SK-N-SH (cell line): ENCODE measurements at regions not wholly inside any gene's neighbourhood (a gene's known extent, or its start where the extent isn't known, plus 50 kb on each side); places are given as distances from the start of the nearest gene placed in this dataset.

Experiments
- CTCF ChIA-PET: fragments of 300-600, 350-600 bp; formaldehyde crosslinking; extraction: SDS; loops from one replicate; lab custom pipeline; 2021; lab: Yijun Ruan, JAX
- POLR2A ChIA-PET: fragments of 350-600 bp; sonication (Branson Sonifier 250); formaldehyde crosslinking; extraction: SDS; loops from one replicate; lab custom pipeline; 2020; ENCODE audit warnings: antibody characterized with exemption, inconsistent platforms; lab: Yijun Ruan, JAX
- DNase-seq: peaks from one replicate; pipeline ENCODE4 v3.0.0; 2012
- H2AFZ ChIP-seq: fragments of 200-600 bp; sonication (generic); 2 replicates; pipeline ENCODE4 v1.8.1; 2016; ENCODE audit warnings: antibody characterized with exemption, mild to moderate bottlenecking, low read depth
- H3F3A ChIP-seq: fragments of 200-600 bp; sonication (generic); replicated peaks from 2 replicates; pipeline ENCODE3; 2016; ENCODE audit warnings: antibody characterized with exemption, mild to moderate bottlenecking; ENCODE audit not compliant: insufficient read depth
- H3K27ac ChIP-seq, 2 experiments: fragments of 200-500 bp in 1 of 2; fragments of 200-600 bp in 1 of 2; sonication (Bioruptor generic) in 1 of 2; sonication (generic), shearing (Covaris generic) in 1 of 2; 2 replicates each; pipeline versions ENCODE4 v1.5.1 to v1.6.1; 2014 to 2016; ENCODE audit warnings: low read depth in 2 of 2, inconsistent platforms in 1 of 2, low read length in 1 of 2, mild to moderate bottlenecking in 1 of 2, mixed read lengths in 1 of 2
- H3K27me3 ChIP-seq: fragments of 200-600 bp; sonication (generic), shearing (Covaris generic); 2 replicates; pipeline ENCODE4 v1.6.1; 2016; ENCODE audit warnings: mixed run types; ENCODE audit not compliant: insufficient read depth
- H3K36me3 ChIP-seq, 2 experiments: fragments of 200-500 bp in 1 of 2; fragments of 200-600 bp in 1 of 2; sonication (Bioruptor generic) in 1 of 2; sonication (generic) in 1 of 2; replicated peaks in 1 of 2; 2 replicates each; pipeline versions ENCODE3 to v1.5.1; 2014 to 2016; ENCODE audit warnings: low read length in 1 of 2, mild to moderate bottlenecking in 1 of 2; ENCODE audit not compliant: insufficient read depth in 2 of 2, control insufficient read depth in 1 of 2
- H3K4me1 ChIP-seq, 2 experiments: fragments of 200-500 bp in 1 of 2; fragments of 200-600 bp in 1 of 2; sonication (Bioruptor generic) in 1 of 2; sonication (generic), shearing (Covaris generic) in 1 of 2; 2 replicates each; pipeline versions ENCODE4 v1.5.1 to v1.6.1; 2014 to 2016; ENCODE audit warnings: low read depth in 1 of 2, low read length in 1 of 2, mixed run types in 1 of 2; ENCODE audit not compliant: insufficient read depth in 2 of 2, control insufficient read depth in 1 of 2
- H3K4me2 ChIP-seq: fragments of 200-600 bp; sonication (generic), shearing (Covaris generic); 2 replicates; pipeline ENCODE4 v1.6.1; 2017; ENCODE audit warnings: mixed run types
- H3K4me3 ChIP-seq, 2 experiments: fragments of 200-500 bp in 1 of 2; fragments of 200-600 bp in 1 of 2; sonication (Bioruptor generic) in 1 of 2; sonication (generic), shearing (Covaris generic) in 1 of 2; 2 replicates each; pipeline versions ENCODE4 v1.5.1 to v1.8.1; 2014 to 2016; ENCODE audit warnings: low read depth in 2 of 2, inconsistent platforms in 1 of 2, low read length in 1 of 2, mild to moderate bottlenecking in 1 of 2, mixed read lengths in 1 of 2, moderate library complexity in 1 of 2
- H3K79me2 ChIP-seq: fragments of 200-600 bp; sonication (generic); 2 replicates; pipeline ENCODE4 v1.8.1; 2017; ENCODE audit warnings: mild to moderate bottlenecking; ENCODE audit not compliant: insufficient read depth
- H3K9ac ChIP-seq: fragments of 200-600 bp; sonication (generic); 2 replicates; pipeline ENCODE4 v1.6.1; 2017; ENCODE audit warnings: mixed run types
- H3K9me2 ChIP-seq: fragments of 200-600 bp; sonication (generic); 2 replicates; pipeline ENCODE4 v1.6.1; 2017; ENCODE audit warnings: mixed run types
- H3K9me3 ChIP-seq: fragments of 200-600 bp; sonication (generic); 2 replicates; pipeline ENCODE4 v1.6.1; 2017; ENCODE audit warnings: mixed run types, mild to moderate bottlenecking, moderate library complexity
- H4K20me1 ChIP-seq: fragments of 200-600 bp; sonication (generic); 2 replicates; pipeline ENCODE4 v1.6.1; 2017; ENCODE audit warnings: mild to moderate bottlenecking, mixed run types; ENCODE audit not compliant: insufficient read depth
- ELF1 ChIP-seq: IDR thresholded peaks from 2 replicates; pipeline ENCODE4 v1.4.0; 2012
- EP300 ChIP-seq, 2 experiments: IDR thresholded peaks; 2 replicates each; pipeline versions ENCODE4 v1.4.0 to v1.6.1; 2012; ENCODE audit warnings: borderline replicate concordance in 1 of 2, low read depth in 1 of 2, low read length in 1 of 2
- FOSL2 ChIP-seq: IDR thresholded peaks from 2 replicates; pipeline ENCODE4 v1.4.0; 2012; ENCODE audit warnings: low read depth, mild to moderate bottlenecking, moderate library complexity, borderline replicate concordance
- FOXJ3 ChIP-seq: sonication (generic); formaldehyde crosslinking; IDR thresholded peaks from 2 replicates; pipeline ENCODE4 v1.5.1; 2020; ENCODE audit warnings: mild to moderate bottlenecking, missing genetic modification reagents
- FOXM1 ChIP-seq: IDR thresholded peaks from 2 replicates; pipeline ENCODE4 v1.4.0; 2012; ENCODE audit warnings: low read depth, mild to moderate bottlenecking
- GATA2 ChIP-seq: sonication (generic); formaldehyde crosslinking; IDR thresholded peaks from 2 replicates; pipeline ENCODE4 v1.5.0; 2020; ENCODE audit warnings: mild to moderate bottlenecking, missing genetic modification reagents
- JUND ChIP-seq: IDR thresholded peaks from 2 replicates; pipeline ENCODE4 v1.4.0; 2012
- MAX ChIP-seq: IDR thresholded peaks from 2 replicates; pipeline ENCODE4 v1.4.0; 2012; ENCODE audit warnings: low read depth
- NRF1 ChIP-seq: IDR thresholded peaks from 2 replicates; pipeline ENCODE4 v1.6.1; 2012; ENCODE audit warnings: low read depth, mild to moderate bottlenecking, low read length
- POLR2AphosphoS5 ChIP-seq: IDR thresholded peaks from 2 replicates; pipeline ENCODE4 v1.6.1; 2012; ENCODE audit warnings: low read depth, low read length
- REST ChIP-seq: IDR thresholded peaks from 2 replicates; pipeline ENCODE4 v1.6.1; 2012; ENCODE audit warnings: mild to moderate bottlenecking, low read depth, low read length, moderate library complexity
- RFX5 ChIP-seq: IDR thresholded peaks from 2 replicates; pipeline ENCODE4 v1.6.1; 2012; ENCODE audit warnings: mild to moderate bottlenecking, improper control_type of control experiment, low read length
- RXRA ChIP-seq: IDR thresholded peaks from 2 replicates; pipeline ENCODE4 v1.4.0; 2012; ENCODE audit warnings: low read depth, mild to moderate bottlenecking, borderline replicate concordance
- SMC3 ChIP-seq: IDR thresholded peaks from 2 replicates; pipeline ENCODE4 v1.6.1; 2012; ENCODE audit warnings: low read depth, low read length, improper control_type of control experiment
- TCF12 ChIP-seq: IDR thresholded peaks from 2 replicates; pipeline ENCODE4 v1.4.0; 2012
- TEAD4 ChIP-seq: IDR thresholded peaks from 2 replicates; pipeline ENCODE4 v1.4.0; 2012; ENCODE audit warnings: mild to moderate bottlenecking, borderline replicate concordance; ENCODE audit not compliant: insufficient read depth
- USF1 ChIP-seq: IDR thresholded peaks from 2 replicates; pipeline ENCODE4 v1.4.0; 2012; ENCODE audit warnings: low read depth, borderline replicate concordance
- USF2 ChIP-seq: fragments of 150-350 bp; IDR thresholded peaks from 2 replicates; pipeline ENCODE4 v1.6.1; 2017; ENCODE audit warnings: antibody characterized with exemption, low read length, low read depth, borderline replicate concordance
- ZBTB33 ChIP-seq: IDR thresholded peaks from 2 replicates; pipeline ENCODE4 v1.4.0; 2012; ENCODE audit warnings: low read depth, borderline replicate concordance
- TF ChIP-seq, protein P1 (sequence below): IDR thresholded peaks from 2 replicates; pipeline ENCODE4; 2012

GRCh38 chr11:23995891-23996290 is 501.0 kb upstream of the LUZP2 start:
- no peak for DNase-seq
- TF ChIP-seq GATA2 (CRISPR knock-in tag), result no peak
- TF ChIP-seq NRF1, result no peak
- no peak for TF ChIP-seq REST
- no peak for TF ChIP-seq MAX
- TF ChIP-seq ZBTB33, result no peak
- no peak for TF ChIP-seq FOXJ3
- TF ChIP-seq FOSL2, result no peak
- TF ChIP-seq POLR2AphosphoS5, result no peak
- no peak for TF ChIP-seq USF1
- no peak for TF ChIP-seq TEAD4
- no peak for TF ChIP-seq FOXM1
- no peak for TF ChIP-seq EP300 (IDR thresholded peaks at IDR 0.05; ENCODE audit: borderline replicate concordance in 1 of 2, low read depth in 1 of 2, low read length in 1 of 2)
- TF ChIP-seq RXRA, result no peak
- TF ChIP-seq TCF12, result no peak
- TF ChIP-seq SMC3, result no peak
- no peak for TF ChIP-seq ELF1
- no peak for TF ChIP-seq USF2
- no peak for TF ChIP-seq RFX5
- no peak for TF ChIP-seq JUND
- TF ChIP-seq, protein P1, sequence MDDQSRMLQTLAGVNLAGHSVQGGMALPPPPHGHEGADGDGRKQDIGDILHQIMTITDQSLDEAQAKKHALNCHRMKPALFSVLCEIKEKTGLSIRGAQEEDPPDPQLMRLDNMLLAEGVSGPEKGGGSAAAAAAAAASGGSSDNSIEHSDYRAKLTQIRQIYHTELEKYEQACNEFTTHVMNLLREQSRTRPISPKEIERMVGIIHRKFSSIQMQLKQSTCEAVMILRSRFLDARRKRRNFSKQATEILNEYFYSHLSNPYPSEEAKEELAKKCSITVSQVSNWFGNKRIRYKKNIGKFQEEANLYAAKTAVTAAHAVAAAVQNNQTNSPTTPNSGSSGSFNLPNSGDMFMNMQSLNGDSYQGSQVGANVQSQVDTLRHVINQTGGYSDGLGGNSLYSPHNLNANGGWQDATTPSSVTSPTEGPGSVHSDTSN, result no peak
- ChIA-PET CTCF (no interaction called here), POLR2A (no interaction called here)
- Histone ChIP-seq H4K20me1 (no peaks in the 10 kb centered on the region), H3K36me3 (peaks cover 0 to 4% of the 10 kb centered on the region in 2 experiments), H3K27me3 (no peaks in the 10 kb centered on the region), H3K9ac (no peak overlapping the region), H3K9me3 (no peaks in the 10 kb centered on the region; the same call in 1 of the 2 replicates), H3K4me1 (peaks cover 0 to 10% of the 10 kb centered on the region in 2 experiments; a peak in 1 of 4 replicates), H2AFZ (no peak overlapping the region), H3F3A (no peaks in the 10 kb centered on the region), H3K9me2 (no peaks in the 10 kb centered on the region), H3K4me2 (no peak overlapping the region), H3K27ac (no peak overlapping the region), H3K79me2 (no peaks in the 10 kb centered on the region), H3K4me3 (no peak overlapping the region)
